Endothelial cell of umbilical vein (primary cell): ENCODE measurements at regions not wholly inside any gene's neighbourhood (a gene's known extent, or its start where the extent isn't known, plus 50 kb on each side); places are given as distances from the start of the nearest gene placed in this dataset.

Source experiments
- EZH2 ChIP-seq: IDR thresholded peaks from 2 replicates; pipeline ENCODE4 v1.6.1; 2012; ENCODE audit warnings: borderline replicate concordance, low read depth, mild to moderate bottlenecking, moderate library complexity, low read length, inconsistent platforms; ENCODE audit not compliant: severe bottlenecking
- MAX ChIP-seq: IDR thresholded peaks from 2 replicates; pipeline ENCODE4 v1.6.1; 2011; ENCODE audit not compliant: insufficient read depth, insufficient read length
- POLR2A ChIP-seq: IDR thresholded peaks from 2 replicates; pipeline ENCODE4 v1.6.1; 2012; ENCODE audit warnings: low read depth, mild to moderate bottlenecking, control low read depth, low read length
- POLR2AphosphoS5 ChIP-seq: IDR thresholded peaks from 2 replicates; pipeline ENCODE4 v1.6.1; 2012; ENCODE audit warnings: low read depth, mild to moderate bottlenecking, control low read depth, low read length, moderate library complexity; ENCODE audit not compliant: insufficient read depth
- TF ChIP-seq, protein P1 (sequence below), 2 donors: IDR thresholded peaks; 1 replicate in 1 of 2; 2 replicates in 1 of 2; pipeline ENCODE4 v1.5.1; 2011; ENCODE audit warnings: low read length in 2 of 2, mild to moderate bottlenecking in 2 of 2, moderate library complexity in 2 of 2, control low read depth in 1 of 2, inconsistent platforms in 1 of 2, low read depth in 1 of 2; ENCODE audit not compliant: insufficient read depth in 1 of 2; ENCODE audit errors: extremely low read depth in 1 of 2

GRCh38 chr2:107727318-107727717, 99.4 kb upstream of the RGPD4 start:
- TF ChIP-seq MAX (no peak), POLR2AphosphoS5 (no peak), EZH2 (no peak), POLR2A (no peak)
- TF ChIP-seq, protein P1, sequence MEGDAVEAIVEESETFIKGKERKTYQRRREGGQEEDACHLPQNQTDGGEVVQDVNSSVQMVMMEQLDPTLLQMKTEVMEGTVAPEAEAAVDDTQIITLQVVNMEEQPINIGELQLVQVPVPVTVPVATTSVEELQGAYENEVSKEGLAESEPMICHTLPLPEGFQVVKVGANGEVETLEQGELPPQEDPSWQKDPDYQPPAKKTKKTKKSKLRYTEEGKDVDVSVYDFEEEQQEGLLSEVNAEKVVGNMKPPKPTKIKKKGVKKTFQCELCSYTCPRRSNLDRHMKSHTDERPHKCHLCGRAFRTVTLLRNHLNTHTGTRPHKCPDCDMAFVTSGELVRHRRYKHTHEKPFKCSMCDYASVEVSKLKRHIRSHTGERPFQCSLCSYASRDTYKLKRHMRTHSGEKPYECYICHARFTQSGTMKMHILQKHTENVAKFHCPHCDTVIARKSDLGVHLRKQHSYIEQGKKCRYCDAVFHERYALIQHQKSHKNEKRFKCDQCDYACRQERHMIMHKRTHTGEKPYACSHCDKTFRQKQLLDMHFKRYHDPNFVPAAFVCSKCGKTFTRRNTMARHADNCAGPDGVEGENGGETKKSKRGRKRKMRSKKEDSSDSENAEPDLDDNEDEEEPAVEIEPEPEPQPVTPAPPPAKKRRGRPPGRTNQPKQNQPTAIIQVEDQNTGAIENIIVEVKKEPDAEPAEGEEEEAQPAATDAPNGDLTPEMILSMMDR (IDR thresholded peaks at IDR 0.05; ENCODE audit: extremely low read depth in 1 of 2, insufficient read depth in 1 of 2, low read depth in 1 of 2, low read length in 2 of 2), result no peak
